ENCODE measurements at regions not wholly inside any gene's neighbourhood (a gene's known extent, or its start where the extent isn't known, plus 50 kb on each side); places are given as distances from the start of the nearest gene placed in this dataset.

- TF ChIP-seq FOXK2 (IDR thresholded peaks at IDR 0.05) (no peak), SP1 (IDR thresholded peaks at IDR 0.05) (no peak), PKNOX1 (IDR thresholded peaks at IDR 0.05) (no peak), FOXM1 (IDR thresholded peaks at IDR 0.05; ENCODE audit: borderline replicate concordance) (no peak), CTBP1 (IDR thresholded peaks at IDR 0.05; ENCODE audit: borderline replicate concordance) (no peak), FOXA1 (IDR thresholded peaks at IDR 0.05) (no peak), NFRKB (IDR thresholded peaks at IDR 0.05) (no peak)
Measured at GRCh38 chr6:76506808-76507207, 434.3 kb upstream of the IMPG1 start.

Measured in HEK293T (cell line).